Karpas-422 (cell line): ENCODE measurements at regions not wholly inside any gene's neighbourhood (a gene's known extent, or its start where the extent isn't known, plus 50 kb on each side); places are given as distances from the start of the nearest gene placed in this dataset.

Source experiments
- DNase-seq: peaks from one replicate; pipeline ENCODE4 v3.0.0-alpha.2; 2015
- H2AFZ ChIP-seq: fragments of 200-600 bp; sonication (generic); 2 replicates; pipeline ENCODE4 v1.6.1; 2014; ENCODE audit warnings: antibody characterized with exemption, low read length, mixed read lengths
- H3K27ac ChIP-seq: fragments of 200-600 bp; sonication (generic); 2 replicates; pipeline ENCODE4 v1.5.1; 2014; ENCODE audit warnings: mild to moderate bottlenecking, low read length, moderate library complexity
- H3K27me3 ChIP-seq: fragments of 200-600 bp; sonication (generic); 2 replicates; pipeline ENCODE4 v1.6.1; 2014; ENCODE audit warnings: low read length, mixed read lengths
- H3K36me3 ChIP-seq: fragments of 200-600 bp; sonication (generic); 2 replicates; pipeline ENCODE4 v1.6.1; 2014; ENCODE audit warnings: low read length, mixed read lengths; ENCODE audit not compliant: insufficient read depth
- H3K4me1 ChIP-seq: fragments of 200-600 bp; sonication (generic); 2 replicates; pipeline ENCODE4 v1.6.1; 2014; ENCODE audit warnings: mild to moderate bottlenecking, low read length, mixed read lengths
- H3K4me2 ChIP-seq: fragments of 200-600 bp; sonication (generic); 2 replicates; pipeline ENCODE4 v1.6.1; 2014; ENCODE audit warnings: low read length, low read depth, mild to moderate bottlenecking; ENCODE audit not compliant: poor library complexity, severe bottlenecking
- H3K4me3 ChIP-seq: fragments of 200-600 bp; sonication (generic); 2 replicates; pipeline ENCODE4 v1.5.1; 2014; ENCODE audit warnings: mild to moderate bottlenecking, antibody characterized with exemption, low read length, mixed read lengths
- H3K79me2 ChIP-seq: fragments of 200-600 bp; sonication (generic); 2 replicates; pipeline ENCODE4 v1.6.1; 2014; ENCODE audit warnings: mild to moderate bottlenecking, low read length, mixed read lengths
- H3K9ac ChIP-seq: fragments of 200-600 bp; sonication (generic); 2 replicates; pipeline ENCODE4 v1.6.0; 2014; ENCODE audit warnings: low read length
- H3K9me2 ChIP-seq: fragments of 200-600 bp; sonication (generic), shearing (Covaris generic); replicated peaks from 2 replicates; pipeline ENCODE4 v1.6.0; 2014; ENCODE audit warnings: mild to moderate bottlenecking, low read length, moderate library complexity; ENCODE audit not compliant: insufficient read depth
- H3K9me3 ChIP-seq: fragments of 300-700, 200-600 bp; sonication (generic); 2 replicates; pipeline ENCODE4 v1.6.1; 2014; ENCODE audit warnings: low read length, mixed read lengths
- H4K20me1 ChIP-seq: fragments of 200-600 bp; sonication (generic); 2 replicates; pipeline ENCODE4 v1.6.1; 2014; ENCODE audit warnings: mild to moderate bottlenecking, antibody characterized with exemption, low read length, low read depth; ENCODE audit not compliant: insufficient read depth

GRCh38 chr11:82560836-82561235, 172.8 kb downstream of the FAM181B start:
- Histone ChIP-seq H3K9me3 (no peaks in the 10 kb centered on the region), H3K4me3 (no peak overlapping the region), H3K27me3 (no peaks in the 10 kb centered on the region), H3K9ac (no peak overlapping the region), H3K4me1 (peaks cover 8% of the 10 kb centered on the region), H3K4me2 (no peak overlapping the region), H2AFZ (no peak overlapping the region), H3K36me3 (no peaks in the 10 kb centered on the region), H3K9me2 (no peaks in the 10 kb centered on the region), H4K20me1 (no peaks in the 10 kb centered on the region), H3K79me2 (no peaks in the 10 kb centered on the region), H3K27ac (no peak overlapping the region)
- DNase-seq: no peak

DNA sequence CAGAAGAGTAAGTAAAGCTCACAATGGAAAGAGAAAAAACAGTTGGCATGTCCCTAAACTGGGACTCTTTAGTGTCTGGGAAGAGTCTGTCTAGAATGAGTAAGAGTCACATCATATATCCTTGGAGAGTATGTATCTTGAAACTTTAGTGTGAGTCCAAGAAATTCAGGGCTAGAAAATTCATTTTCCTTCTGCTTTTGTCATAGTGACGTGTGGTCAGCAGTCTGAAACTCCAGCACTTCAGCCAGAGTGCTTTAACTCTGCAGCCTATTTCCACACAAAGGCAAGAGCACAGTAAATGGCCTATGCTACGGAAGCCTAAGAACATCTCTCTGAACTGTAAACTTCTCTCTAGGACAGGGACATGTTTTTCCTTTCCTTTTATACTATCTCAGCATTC, 174.1 kb downstream of the FAM181B start:
- H3K27me3 ChIP-seq: no peaks in the 10 kb centered on the region
- H3K9ac ChIP-seq: no peak overlapping the region
- H3K79me2 ChIP-seq: no peaks in the 10 kb centered on the region
- no peak for DNase-seq
- H3K4me2 ChIP-seq: no peak overlapping the region
- no peaks in the 10 kb centered on the region for H4K20me1 ChIP-seq
- H3K36me3 ChIP-seq: no peaks in the 10 kb centered on the region
- peaks cover 8% of the 10 kb centered on the region for H3K4me1 ChIP-seq
- no peak overlapping the region for H2AFZ ChIP-seq
- H3K9me2 ChIP-seq: no peaks in the 10 kb centered on the region
- no peak overlapping the region for H3K4me3 ChIP-seq
- H3K9me3 ChIP-seq: no peaks in the 10 kb centered on the region
- H3K27ac ChIP-seq: no peak overlapping the region

DNA sequence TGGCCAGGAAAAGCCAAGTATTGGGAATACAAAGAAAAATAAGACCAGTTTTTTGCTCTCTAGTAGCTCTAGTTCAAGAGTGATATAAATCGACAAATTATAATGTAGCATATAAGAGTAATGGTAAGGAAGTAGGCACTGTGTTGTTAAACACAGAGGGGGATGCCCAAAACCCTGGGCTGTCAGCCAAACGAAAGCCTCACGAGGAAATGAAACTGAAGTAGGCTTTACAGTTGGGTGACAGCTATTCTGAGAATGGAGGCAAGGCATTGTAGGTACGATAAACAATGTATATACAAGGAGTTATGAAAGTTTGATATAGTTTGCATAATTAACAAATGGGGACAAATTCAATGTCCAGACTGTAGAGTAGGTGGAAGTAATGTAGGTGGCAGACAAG, 176.4 kb downstream of the FAM181B start:
- peak; percentile 84 for DNase-seq
- H3K4me2 ChIP-seq: no peak overlapping the region

GRCh38 chr11:82556210-82556609, 177.5 kb downstream of the FAM181B start:
- no peak for DNase-seq

More for the DNA sequence above, 176.4 kb downstream of the FAM181B start:
- H3K4me3 ChIP-seq: no peak overlapping the region
- no peak overlapping the region for H2AFZ ChIP-seq
- H3K9me2 ChIP-seq: no peaks in the 10 kb centered on the region
- no peaks in the 10 kb centered on the region for H4K20me1 ChIP-seq
- no peaks in the 10 kb centered on the region for H3K27me3 ChIP-seq
- H3K79me2 ChIP-seq: no peaks in the 10 kb centered on the region
- H3K27ac ChIP-seq: no peak overlapping the region
- H3K9me3 ChIP-seq: no peaks in the 10 kb centered on the region
- peaks cover 8% of the 10 kb centered on the region for H3K4me1 ChIP-seq
- no peaks in the 10 kb centered on the region for H3K36me3 ChIP-seq
- H3K9ac ChIP-seq: no peak overlapping the region

DNA sequence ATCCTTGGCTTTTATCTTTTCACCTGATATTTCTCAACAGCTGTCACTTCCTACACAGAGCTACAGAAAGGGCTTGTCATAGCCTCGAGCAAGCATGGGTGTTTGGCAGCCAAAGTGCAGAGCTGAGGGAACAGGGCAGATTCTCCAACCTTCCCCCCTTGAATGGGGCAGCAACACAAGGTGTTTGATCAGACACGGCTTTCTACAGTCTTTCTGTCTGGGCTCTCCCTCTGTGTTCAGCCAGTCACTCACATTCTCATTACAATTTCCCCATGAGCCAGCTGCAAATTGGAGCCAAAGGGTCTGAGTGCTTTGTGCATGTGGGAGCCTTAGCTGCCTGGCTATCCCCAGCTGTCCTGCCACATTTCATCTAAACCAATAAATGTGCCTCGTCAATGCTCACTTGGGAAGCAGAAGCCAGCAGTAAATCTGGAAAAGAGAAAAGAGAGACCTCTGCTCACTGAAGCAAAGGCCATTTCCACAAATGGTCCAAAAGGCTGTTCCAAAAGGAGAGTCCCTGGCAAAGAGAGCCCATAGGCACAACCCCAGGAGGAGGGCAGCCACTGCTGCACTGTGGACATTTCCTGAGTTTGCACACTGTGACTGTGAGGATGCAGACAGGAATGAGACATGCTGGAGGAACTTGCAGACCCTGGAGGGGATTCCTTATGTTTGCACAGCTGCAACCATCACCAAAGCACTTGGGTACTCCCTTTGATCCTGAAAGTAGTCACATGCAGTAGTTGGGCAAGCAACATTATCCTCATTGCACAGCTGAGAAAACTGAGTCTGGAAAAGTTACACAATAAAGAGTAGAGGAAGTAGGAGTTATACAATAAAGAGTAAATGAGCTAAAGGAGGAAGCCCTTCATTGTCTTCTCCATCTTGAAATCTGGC, 186.8 kb downstream of the FAM181B start:
- Histone ChIP-seq H3K4me3 (no peak overlapping the region), H3K27ac (no peak overlapping the region), H3K4me2 (no peak overlapping the region), H2AFZ (no peak overlapping the region), H3K4me1 (no peaks in the 10 kb centered on the region), H3K36me3 (no peaks in the 10 kb centered on the region), H3K79me2 (no peaks in the 10 kb centered on the region), H3K9me2 (no peaks in the 10 kb centered on the region), H3K9me3 (no peaks in the 10 kb centered on the region), H3K9ac (no peak overlapping the region), H3K27me3 (no peaks in the 10 kb centered on the region), H4K20me1 (no peaks in the 10 kb centered on the region)
- no peak for DNase-seq

More at GRCh38 chr11:82556210-82556609, 177.5 kb downstream of the FAM181B start:
- no peak overlapping the region for H3K4me3 ChIP-seq
- no peaks in the 10 kb centered on the region for H4K20me1 ChIP-seq
- peaks cover 8% of the 10 kb centered on the region for H3K4me1 ChIP-seq
- no peak overlapping the region for H3K4me2 ChIP-seq
- H2AFZ ChIP-seq: no peak overlapping the region
- no peaks in the 10 kb centered on the region for H3K79me2 ChIP-seq
- H3K9me3 ChIP-seq: no peaks in the 10 kb centered on the region
- no peaks in the 10 kb centered on the region for H3K27me3 ChIP-seq
- H3K27ac ChIP-seq: no peak overlapping the region
- no peaks in the 10 kb centered on the region for H3K9me2 ChIP-seq
- no peaks in the 10 kb centered on the region for H3K36me3 ChIP-seq
- H3K9ac ChIP-seq: no peak overlapping the region

DNA sequence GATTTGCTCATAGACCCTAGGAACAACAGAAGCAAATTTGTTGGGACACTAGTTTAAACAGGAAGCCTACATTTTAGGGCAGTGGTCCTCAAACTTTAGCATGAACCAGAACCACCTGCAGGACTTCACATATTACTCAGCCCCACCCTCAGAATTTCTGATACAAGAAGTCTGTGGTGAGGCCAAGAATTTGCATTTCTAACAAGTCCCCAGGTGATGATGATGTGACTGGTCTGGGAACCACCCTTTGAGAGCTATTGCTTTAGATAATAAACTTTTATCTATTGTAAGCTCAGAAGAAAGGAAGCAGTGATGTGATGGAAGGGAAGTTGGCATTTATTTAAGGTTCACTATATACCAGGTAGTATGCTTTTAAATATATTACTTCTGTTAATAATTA, 194.0 kb downstream of the FAM181B start:
- Histone ChIP-seq H3K9me3 (no peaks in the 10 kb centered on the region), H3K4me2 (no peak overlapping the region), H3K9ac (no peak overlapping the region), H3K27me3 (no peaks in the 10 kb centered on the region), H2AFZ (no peak overlapping the region), H3K4me1 (no peaks in the 10 kb centered on the region), H3K36me3 (no peaks in the 10 kb centered on the region), H3K9me2 (no peaks in the 10 kb centered on the region), H4K20me1 (no peaks in the 10 kb centered on the region), H3K79me2 (no peaks in the 10 kb centered on the region), H3K27ac (no peak overlapping the region), H3K4me3 (no peak overlapping the region)
- no peak for DNase-seq

DNA sequence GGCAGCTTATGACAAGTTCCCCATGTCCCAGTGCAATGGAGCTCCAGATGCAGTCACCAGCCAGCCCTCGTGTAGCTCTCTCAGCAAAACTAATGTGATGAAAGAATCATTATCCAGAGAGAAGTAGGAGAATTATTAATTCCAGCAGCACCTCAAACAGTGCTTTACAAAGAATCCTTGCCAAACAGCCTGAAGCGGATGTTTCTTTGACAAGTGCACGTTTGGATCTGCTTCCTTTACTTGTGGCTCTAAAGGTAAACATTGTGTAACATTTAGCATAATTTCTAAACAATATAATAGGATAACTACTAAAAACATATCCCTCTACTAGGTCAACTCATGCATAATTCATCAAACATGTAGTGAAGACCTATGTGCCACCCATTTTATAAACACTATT, 197.0 kb downstream of the FAM181B start:
- no peaks in the 10 kb centered on the region for H3K9me2 ChIP-seq
- H4K20me1 ChIP-seq: no peaks in the 10 kb centered on the region
- DNase-seq: no peak
- no peaks in the 10 kb centered on the region for H3K4me1 ChIP-seq
- H2AFZ ChIP-seq: no peak overlapping the region
- H3K27me3 ChIP-seq: no peaks in the 10 kb centered on the region
- H3K9ac ChIP-seq: no peak overlapping the region
- H3K27ac ChIP-seq: no peak overlapping the region
- H3K4me2 ChIP-seq: no peak overlapping the region
- no peaks in the 10 kb centered on the region for H3K79me2 ChIP-seq
- H3K4me3 ChIP-seq: no peak overlapping the region
- no peaks in the 10 kb centered on the region for H3K9me3 ChIP-seq
- no peaks in the 10 kb centered on the region for H3K36me3 ChIP-seq

GRCh38 chr11:82533628-82534327, 199.9 kb downstream of the FAM181B start:
- DNase-seq: peak; percentile 45
- no peaks in the 10 kb centered on the region for H3K36me3 ChIP-seq
- H4K20me1 ChIP-seq: no peaks in the 10 kb centered on the region

More at GRCh38 chr11:82533628-82534327, 199.9 kb downstream of the FAM181B start:
- Histone ChIP-seq H3K79me2 (no peaks in the 10 kb centered on the region), H2AFZ (no peak overlapping the region), H3K9me3 (no peaks in the 10 kb centered on the region), H3K4me1 (no peaks in the 10 kb centered on the region), H3K27ac (no peak overlapping the region), H3K27me3 (no peaks in the 10 kb centered on the region), H3K4me2 (no peak overlapping the region), H3K9me2 (no peaks in the 10 kb centered on the region), H3K9ac (no peak overlapping the region), H3K4me3 (no peak overlapping the region)
